Osteocyte (in vitro differentiated cells): ENCODE measurements at regions not wholly inside any gene's neighbourhood (a gene's known extent, or its start where the extent isn't known, plus 50 kb on each side); places are given as distances from the start of the nearest gene placed in this dataset.

Experiments used
- DNase-seq: peaks from one replicate; pipeline ENCODE4 v3.0.0; 2021; ENCODE audit warnings: mixed read lengths; ENCODE audit not compliant: unreplicated experiment; ENCODE audit errors: extremely low spot score
- H3K27ac Mint-ChIP-seq: one replicate; pipeline ENCODE4 v1.8.0; 2021; ENCODE audit warnings: mild to moderate bottlenecking, mixed read lengths; ENCODE audit not compliant: unreplicated experiment
- H3K27me3 Mint-ChIP-seq: one replicate; pipeline ENCODE4 v1.8.0; 2021; ENCODE audit warnings: mixed read lengths; ENCODE audit not compliant: unreplicated experiment
- H3K36me3 Mint-ChIP-seq: one replicate; pipeline ENCODE4 v1.8.0; 2021; ENCODE audit warnings: mixed read lengths; ENCODE audit not compliant: unreplicated experiment
- H3K4me1 Mint-ChIP-seq: one replicate; pipeline ENCODE4 v1.8.0; 2021; ENCODE audit warnings: mixed read lengths; ENCODE audit not compliant: unreplicated experiment
- H3K4me3 Mint-ChIP-seq: one replicate; pipeline ENCODE4 v1.8.0; 2021; ENCODE audit warnings: mild to moderate bottlenecking, moderate library complexity, mixed read lengths; ENCODE audit not compliant: unreplicated experiment
- H3K9me3 Mint-ChIP-seq: one replicate; pipeline ENCODE4 v1.8.0; 2021; ENCODE audit warnings: mixed read lengths; ENCODE audit not compliant: unreplicated experiment
- TF ChIP-seq, protein P1 (sequence below): fragments of 200-600 bp; sonication (generic); IDR thresholded peaks from 2 replicates; pipeline ENCODE4 v1.5.0; 2021; ENCODE audit warnings: antibody characterized with exemption, mild to moderate bottlenecking, moderate library complexity

DNA sequence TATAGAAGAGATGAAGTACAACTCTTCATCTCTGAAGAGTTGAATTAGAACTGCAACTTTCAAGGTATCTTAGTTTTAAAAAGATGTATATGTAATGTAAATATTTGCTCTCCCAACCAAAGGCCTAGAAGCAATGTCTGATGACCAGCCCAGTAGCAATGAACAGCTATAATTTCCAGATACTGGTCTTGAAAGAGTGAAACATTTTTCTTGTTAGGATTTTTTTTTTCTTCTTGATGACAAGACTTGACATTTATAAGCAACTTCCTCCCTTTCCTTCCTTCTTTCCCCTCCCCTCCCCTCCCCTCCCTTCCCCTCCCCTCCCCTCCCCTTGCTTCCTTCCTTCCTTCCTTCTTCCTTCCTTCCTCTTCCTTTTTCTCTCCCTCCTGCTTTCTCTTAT is 423.4 kb downstream of the ZIC1 start:
- Mint-ChIP-seq H3K27ac (no peak overlapping the region), H3K36me3 (no peaks in the 10 kb centered on the region), H3K4me3 (no peak overlapping the region), H3K27me3 (no peaks in the 10 kb centered on the region), H3K9me3 (no peaks in the 10 kb centered on the region), H3K4me1 (no peaks in the 10 kb centered on the region)
- no peak for DNase-seq
- TF ChIP-seq, protein P1, sequence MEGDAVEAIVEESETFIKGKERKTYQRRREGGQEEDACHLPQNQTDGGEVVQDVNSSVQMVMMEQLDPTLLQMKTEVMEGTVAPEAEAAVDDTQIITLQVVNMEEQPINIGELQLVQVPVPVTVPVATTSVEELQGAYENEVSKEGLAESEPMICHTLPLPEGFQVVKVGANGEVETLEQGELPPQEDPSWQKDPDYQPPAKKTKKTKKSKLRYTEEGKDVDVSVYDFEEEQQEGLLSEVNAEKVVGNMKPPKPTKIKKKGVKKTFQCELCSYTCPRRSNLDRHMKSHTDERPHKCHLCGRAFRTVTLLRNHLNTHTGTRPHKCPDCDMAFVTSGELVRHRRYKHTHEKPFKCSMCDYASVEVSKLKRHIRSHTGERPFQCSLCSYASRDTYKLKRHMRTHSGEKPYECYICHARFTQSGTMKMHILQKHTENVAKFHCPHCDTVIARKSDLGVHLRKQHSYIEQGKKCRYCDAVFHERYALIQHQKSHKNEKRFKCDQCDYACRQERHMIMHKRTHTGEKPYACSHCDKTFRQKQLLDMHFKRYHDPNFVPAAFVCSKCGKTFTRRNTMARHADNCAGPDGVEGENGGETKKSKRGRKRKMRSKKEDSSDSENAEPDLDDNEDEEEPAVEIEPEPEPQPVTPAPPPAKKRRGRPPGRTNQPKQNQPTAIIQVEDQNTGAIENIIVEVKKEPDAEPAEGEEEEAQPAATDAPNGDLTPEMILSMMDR: no peak

DNA sequence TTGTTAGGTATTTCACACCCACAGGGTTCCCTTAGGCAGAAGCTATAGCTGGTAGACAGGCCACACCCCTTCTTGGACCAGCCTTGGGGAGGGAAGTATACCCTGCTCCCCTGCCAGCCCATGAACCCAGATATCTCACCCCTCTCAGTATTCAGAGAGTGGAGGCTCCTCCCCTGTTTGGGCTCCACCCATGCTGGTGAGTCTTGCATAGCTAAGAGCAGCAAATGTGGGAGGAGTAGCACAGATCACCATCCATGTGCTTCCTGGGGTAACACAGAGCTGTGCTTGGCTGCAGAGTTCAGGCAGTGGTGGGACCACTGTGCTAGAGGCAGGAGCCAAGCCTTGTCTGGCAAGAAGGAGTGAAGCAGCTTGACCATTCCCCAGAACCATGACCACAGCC is 427.2 kb downstream of the ZIC1 start:
- Mint-ChIP-seq H3K9me3 (no peaks in the 10 kb centered on the region), H3K4me1 (no peaks in the 10 kb centered on the region), H3K4me3 (no peak overlapping the region), H3K36me3 (no peaks in the 10 kb centered on the region), H3K27ac (no peak overlapping the region), H3K27me3 (no peaks in the 10 kb centered on the region)
- TF ChIP-seq, protein P1: no peak
- no peak for DNase-seq

DNA sequence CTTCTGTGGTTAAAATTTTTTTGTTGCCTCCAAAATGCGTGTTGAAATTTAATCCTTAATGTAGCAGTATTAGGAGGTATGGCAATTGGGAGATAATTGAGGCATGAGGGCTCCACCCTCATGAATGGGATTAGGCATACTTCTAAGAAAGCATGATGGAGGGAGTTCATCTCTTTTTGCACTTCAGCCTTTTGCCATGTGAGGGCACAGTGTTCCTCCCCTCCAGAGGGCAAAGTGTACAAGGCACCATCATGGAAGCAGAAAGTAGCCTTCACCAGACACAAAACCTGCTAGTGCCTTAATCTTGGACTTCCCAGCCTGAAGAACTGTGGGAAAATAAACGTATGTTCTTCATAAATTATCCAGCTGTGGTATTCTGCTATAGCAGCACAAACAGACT is 429.5 kb downstream of the ZIC1 start:
- Mint-ChIP-seq H3K36me3 (no peaks in the 10 kb centered on the region), H3K4me1 (no peaks in the 10 kb centered on the region), H3K27ac (no peak overlapping the region), H3K4me3 (no peak overlapping the region), H3K27me3 (no peaks in the 10 kb centered on the region), H3K9me3 (no peaks in the 10 kb centered on the region)
- TF ChIP-seq, protein P1: no peak
- DNase-seq: no peak

DNA sequence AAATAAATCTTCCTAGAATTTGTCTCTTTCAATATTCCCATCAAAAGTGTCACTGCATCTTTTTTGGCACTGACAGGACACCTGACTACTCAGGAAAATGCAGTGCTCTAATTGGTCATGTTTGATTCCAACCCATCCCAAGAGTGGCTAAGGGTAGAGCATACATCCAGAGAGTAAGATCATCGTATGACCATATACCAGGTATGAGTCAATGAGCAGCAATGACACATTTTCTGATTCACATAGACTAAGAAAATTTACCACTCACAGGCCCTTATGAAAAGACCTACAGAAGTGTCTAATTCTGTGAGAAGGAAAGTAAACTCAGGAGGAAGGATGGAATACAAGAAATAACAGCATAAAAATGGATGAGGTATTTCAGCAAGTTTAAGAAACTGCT is 434.2 kb downstream of the ZIC1 start:
- Mint-ChIP-seq H3K27me3 (no peaks in the 10 kb centered on the region), H3K4me3 (no peak overlapping the region), H3K36me3 (no peaks in the 10 kb centered on the region), H3K27ac (no peak overlapping the region), H3K4me1 (no peaks in the 10 kb centered on the region), H3K9me3 (no peaks in the 10 kb centered on the region)
- TF ChIP-seq, protein P1: no peak
- DNase-seq: no peak

DNA sequence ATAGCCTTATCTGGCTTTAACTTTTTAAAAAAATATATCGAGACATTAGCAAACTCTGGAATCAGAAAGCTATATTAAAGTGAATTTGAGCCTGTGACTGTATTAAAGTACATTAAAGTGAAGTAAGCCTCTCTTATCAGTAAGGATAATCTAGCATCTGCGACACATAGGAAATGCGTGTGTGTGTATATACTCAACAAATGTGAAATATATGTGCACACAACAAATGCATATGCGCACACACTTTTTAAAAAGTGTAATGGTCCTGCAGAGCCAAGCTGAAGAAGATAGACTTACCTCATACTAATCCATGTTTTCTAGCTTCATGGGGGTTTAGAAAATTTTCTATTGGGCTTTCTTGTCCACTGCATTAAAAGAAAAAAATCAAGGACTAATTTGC is 437.1 kb downstream of the ZIC1 start:
- Mint-ChIP-seq H3K9me3 (no peaks in the 10 kb centered on the region), H3K4me1 (no peaks in the 10 kb centered on the region), H3K4me3 (no peak overlapping the region), H3K27ac (no peak overlapping the region), H3K27me3 (no peaks in the 10 kb centered on the region), H3K36me3 (no peaks in the 10 kb centered on the region)
- DNase-seq: no peak
- TF ChIP-seq, protein P1: no peak
